DND-41 (cell line): ENCODE measurements at regions not wholly inside any gene's neighbourhood (a gene's known extent, or its start where the extent isn't known, plus 50 kb on each side); places are given as distances from the start of the nearest gene placed in this dataset.

Source experiments
- EZH2 ChIP-seq: IDR thresholded peaks from 3 replicates; pipeline ENCODE4 v1.6.1; 2012; ENCODE audit warnings: borderline replicate concordance, low read depth, mild to moderate bottlenecking, moderate library complexity, low read length, inconsistent platforms; ENCODE audit not compliant: severe bottlenecking
- TF ChIP-seq, protein P1 (sequence below): IDR thresholded peaks from 2 replicates; pipeline ENCODE4 v1.5.1; 2012; ENCODE audit warnings: borderline replicate concordance, low read length, moderate library complexity, mild to moderate bottlenecking; ENCODE audit not compliant: poor library complexity, severe bottlenecking; ENCODE audit errors: extremely low read depth

DNA sequence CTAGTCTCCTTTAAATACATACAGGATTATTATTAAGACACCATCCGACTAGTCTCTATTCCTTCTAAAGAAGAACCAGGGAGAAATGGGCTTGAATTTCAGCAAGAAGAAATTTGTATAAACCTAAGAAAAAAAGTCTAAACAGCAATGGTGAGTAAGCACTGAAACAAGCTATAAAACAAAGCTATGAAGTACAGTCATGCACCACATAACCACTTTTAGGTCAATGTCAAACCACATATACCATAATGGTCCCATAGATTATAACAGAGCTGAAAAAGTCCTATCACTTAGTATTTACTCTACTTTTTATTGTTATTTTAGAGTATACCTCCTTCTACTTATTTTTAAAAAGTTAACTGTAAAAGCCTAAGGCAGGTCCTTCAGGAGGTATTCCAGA, 102.0 kb upstream of the NFIB start:
- TF ChIP-seq, protein P1, sequence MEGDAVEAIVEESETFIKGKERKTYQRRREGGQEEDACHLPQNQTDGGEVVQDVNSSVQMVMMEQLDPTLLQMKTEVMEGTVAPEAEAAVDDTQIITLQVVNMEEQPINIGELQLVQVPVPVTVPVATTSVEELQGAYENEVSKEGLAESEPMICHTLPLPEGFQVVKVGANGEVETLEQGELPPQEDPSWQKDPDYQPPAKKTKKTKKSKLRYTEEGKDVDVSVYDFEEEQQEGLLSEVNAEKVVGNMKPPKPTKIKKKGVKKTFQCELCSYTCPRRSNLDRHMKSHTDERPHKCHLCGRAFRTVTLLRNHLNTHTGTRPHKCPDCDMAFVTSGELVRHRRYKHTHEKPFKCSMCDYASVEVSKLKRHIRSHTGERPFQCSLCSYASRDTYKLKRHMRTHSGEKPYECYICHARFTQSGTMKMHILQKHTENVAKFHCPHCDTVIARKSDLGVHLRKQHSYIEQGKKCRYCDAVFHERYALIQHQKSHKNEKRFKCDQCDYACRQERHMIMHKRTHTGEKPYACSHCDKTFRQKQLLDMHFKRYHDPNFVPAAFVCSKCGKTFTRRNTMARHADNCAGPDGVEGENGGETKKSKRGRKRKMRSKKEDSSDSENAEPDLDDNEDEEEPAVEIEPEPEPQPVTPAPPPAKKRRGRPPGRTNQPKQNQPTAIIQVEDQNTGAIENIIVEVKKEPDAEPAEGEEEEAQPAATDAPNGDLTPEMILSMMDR, result no peak
- TF ChIP-seq EZH2, result no peak
